GM10266 (cell line): ENCODE measurements at regions not wholly inside any gene's neighbourhood (a gene's known extent, or its start where the extent isn't known, plus 50 kb on each side); places are given as distances from the start of the nearest gene placed in this dataset.

Experiments used
- DNase-seq: peaks from one replicate; pipeline ENCODE4 v3.0.0; 2012; ENCODE audit errors: extremely low spot score
- CTCF ChIP-seq: IDR thresholded peaks from 2 replicates; pipeline ENCODE4 v1.5.1; 2012; ENCODE audit warnings: mild to moderate bottlenecking, low read depth; ENCODE audit not compliant: control insufficient read depth, insufficient read depth; ENCODE audit errors: missing control alignments

- TF ChIP-seq CTCF: no peak
Measured at GRCh38 chrX:42505016-42505415, 272.9 kb downstream of the PPP1R2C start.

GRCh38 chrX:42499620-42500019 lies 278.3 kb downstream of the PPP1R2C start:
- TF ChIP-seq CTCF: no peak
- no peak for DNase-seq

More at GRCh38 chrX:42505016-42505415, 272.9 kb downstream of the PPP1R2C start:
- no peak for DNase-seq

- no peak for TF ChIP-seq CTCF
- DNase-seq: no peak
Measured at GRCh38 chrX:42497356-42497755, 280.6 kb downstream of the PPP1R2C start.

GRCh38 chrX:42496239-42496638 lies 281.7 kb downstream of the PPP1R2C start:
- TF ChIP-seq CTCF: no peak

GRCh38 chrX:42495139-42495538 lies 282.8 kb downstream of the PPP1R2C start:
- no peak for TF ChIP-seq CTCF
- DNase-seq: no peak

More at GRCh38 chrX:42496239-42496638, 281.7 kb downstream of the PPP1R2C start:
- no peak for DNase-seq

- no peak for TF ChIP-seq CTCF
- no peak for DNase-seq
Measured at GRCh38 chrX:42491137-42491907, 286.6 kb downstream of the PPP1R2C start.

GRCh38 chrX:42490111-42490510 lies 287.9 kb downstream of the PPP1R2C start:
- DNase-seq: no peak
- TF ChIP-seq CTCF: no peak
